Fibroblast of the aortic adventitia (primary cell): ENCODE measurements at regions not wholly inside any gene's neighbourhood (a gene's known extent, or its start where the extent isn't known, plus 50 kb on each side); places are given as distances from the start of the nearest gene placed in this dataset.

Experiments used
- DNase-seq: peaks from one replicate; pipeline ENCODE4 v3.0.0-alpha.2; 2010; ENCODE audit warnings: low read depth
- H3K4me3 ChIP-seq: 2 replicates; pipeline ENCODE4 v1.5.1; 2011; ENCODE audit warnings: low read depth, mild to moderate bottlenecking, control low read depth, low read length, moderate library complexity
- TF ChIP-seq, protein P1 (sequence below): IDR thresholded peaks from 2 replicates; pipeline ENCODE4 v1.5.1; 2011; ENCODE audit warnings: mild to moderate bottlenecking, low read length, control low read depth, inconsistent platforms; ENCODE audit not compliant: insufficient read depth

DNA sequence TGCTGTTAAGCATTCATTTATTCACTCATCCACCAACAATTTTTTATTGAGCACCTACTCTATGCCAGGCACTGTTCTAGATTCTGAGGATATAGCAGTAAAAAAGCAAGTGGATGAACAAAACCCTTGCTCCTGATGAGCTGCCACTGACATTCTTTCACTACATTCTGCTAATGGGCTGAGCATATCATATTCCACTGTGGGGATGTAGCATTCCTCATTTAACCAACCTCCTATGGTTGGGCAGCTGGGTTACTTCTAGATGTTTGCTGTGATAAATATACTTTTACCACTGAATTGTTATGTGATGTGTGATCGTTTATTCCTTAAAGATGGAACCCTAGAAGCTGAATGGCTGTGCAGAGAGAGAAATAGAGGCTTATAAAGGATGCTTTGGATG lies 176.9 kb downstream of the MN1 start:
- TF ChIP-seq, protein P1, sequence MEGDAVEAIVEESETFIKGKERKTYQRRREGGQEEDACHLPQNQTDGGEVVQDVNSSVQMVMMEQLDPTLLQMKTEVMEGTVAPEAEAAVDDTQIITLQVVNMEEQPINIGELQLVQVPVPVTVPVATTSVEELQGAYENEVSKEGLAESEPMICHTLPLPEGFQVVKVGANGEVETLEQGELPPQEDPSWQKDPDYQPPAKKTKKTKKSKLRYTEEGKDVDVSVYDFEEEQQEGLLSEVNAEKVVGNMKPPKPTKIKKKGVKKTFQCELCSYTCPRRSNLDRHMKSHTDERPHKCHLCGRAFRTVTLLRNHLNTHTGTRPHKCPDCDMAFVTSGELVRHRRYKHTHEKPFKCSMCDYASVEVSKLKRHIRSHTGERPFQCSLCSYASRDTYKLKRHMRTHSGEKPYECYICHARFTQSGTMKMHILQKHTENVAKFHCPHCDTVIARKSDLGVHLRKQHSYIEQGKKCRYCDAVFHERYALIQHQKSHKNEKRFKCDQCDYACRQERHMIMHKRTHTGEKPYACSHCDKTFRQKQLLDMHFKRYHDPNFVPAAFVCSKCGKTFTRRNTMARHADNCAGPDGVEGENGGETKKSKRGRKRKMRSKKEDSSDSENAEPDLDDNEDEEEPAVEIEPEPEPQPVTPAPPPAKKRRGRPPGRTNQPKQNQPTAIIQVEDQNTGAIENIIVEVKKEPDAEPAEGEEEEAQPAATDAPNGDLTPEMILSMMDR, result no peak
- DNase-seq, result no peak
- no peak overlapping the region for H3K4me3 ChIP-seq

DNA sequence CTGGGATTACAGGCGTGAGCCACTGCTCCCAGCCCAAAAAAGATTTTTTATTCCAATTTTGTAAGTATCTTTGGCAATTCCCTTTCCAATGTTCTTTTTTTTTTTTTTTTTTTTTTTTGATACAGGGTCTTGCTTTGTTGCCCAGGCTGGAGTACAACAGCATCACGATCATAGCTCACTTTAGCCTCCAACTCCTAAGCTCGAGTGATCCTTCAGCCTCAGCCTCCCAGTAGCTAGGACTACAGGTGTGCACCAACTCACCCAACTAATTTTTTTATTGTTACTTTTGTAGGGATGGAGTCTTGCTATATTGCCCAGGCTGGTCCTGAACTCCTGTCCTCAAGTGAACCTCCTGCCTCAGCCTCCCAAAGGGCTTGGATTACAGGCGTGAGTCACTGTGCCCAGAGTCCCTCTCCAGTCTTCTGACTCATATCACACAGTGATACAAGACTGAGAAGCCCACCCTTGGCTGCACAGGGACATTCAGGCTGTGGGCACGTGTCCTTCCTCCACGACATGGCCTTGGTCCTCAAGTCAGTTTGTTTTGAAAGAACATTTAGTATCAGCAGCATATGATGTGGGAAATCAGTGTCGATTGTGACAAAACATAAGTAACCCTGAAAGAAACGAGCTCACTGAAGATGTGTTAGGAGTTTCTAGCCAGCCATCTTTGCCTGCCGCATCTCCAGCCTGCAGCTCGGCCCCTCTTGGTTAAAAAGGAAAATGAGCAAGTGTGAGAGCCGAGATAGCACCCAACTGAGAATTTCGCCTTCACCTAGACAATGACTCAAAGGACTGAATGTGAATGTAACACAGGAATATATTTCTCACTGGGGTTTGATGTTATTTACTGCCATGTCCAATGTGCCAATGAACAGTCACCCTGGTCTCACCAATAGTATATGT lies 175.5 kb downstream of the MN1 start:
- no peak for DNase-seq
- TF ChIP-seq, protein P1, result no peak
- H3K4me3 ChIP-seq, result no peak overlapping the region

DNA sequence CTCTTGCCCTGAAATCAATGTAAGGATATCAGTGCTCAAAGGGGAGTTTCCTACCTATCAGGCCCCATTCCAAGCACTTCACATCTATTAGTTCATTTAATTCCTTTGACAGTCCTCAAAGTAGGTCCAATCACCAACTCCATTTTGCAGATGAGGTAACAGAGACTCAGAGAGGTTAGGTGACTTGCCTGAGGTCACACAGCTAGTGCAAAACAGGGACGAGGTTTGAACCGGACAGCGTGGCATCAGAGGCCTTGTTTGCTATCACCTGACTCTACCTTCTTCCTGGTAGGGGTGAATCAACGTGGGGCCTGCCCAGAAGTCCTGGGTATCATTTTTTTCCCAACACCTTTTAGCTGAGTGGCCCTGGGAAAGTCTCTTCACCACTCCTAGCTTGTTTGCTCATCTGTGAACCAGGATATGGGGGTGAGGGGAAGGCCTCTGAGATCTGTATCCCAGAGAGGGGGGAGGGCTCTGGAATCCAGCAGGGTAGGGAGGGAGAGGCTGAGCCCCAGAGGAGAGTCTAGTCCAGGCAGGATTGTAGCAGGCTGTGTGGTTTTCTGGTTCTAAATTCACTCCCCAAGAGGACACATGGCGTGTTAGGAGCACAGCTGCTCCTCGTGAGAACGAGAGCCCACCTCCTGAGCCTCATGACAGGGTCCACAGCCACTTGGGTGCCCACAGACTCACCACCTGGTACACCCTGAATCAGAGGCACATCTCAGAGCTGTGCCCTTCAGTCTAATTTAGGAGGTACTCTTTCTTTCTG lies 174.7 kb downstream of the MN1 start:
- DNase-seq, result no peak
- no peak overlapping the region for H3K4me3 ChIP-seq
- TF ChIP-seq, protein P1, result no peak

DNA sequence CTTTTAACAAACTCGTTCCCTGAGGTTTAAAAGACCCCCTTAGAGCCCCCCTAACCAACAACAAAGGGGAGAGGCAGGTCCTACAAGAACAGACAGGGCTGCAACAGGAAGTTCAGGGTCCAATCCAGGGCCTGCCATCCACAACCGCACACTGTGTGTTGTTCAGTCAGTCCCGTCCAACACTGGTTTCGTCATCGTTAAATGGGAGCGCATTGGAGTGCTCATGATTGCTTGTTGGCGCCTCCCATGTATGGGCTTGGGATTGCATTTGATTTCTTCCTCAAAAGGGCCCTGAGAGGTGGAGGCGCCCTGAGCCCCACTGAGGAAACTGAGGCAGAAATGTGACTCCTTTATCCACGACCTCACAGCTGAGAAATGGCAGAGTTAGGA lies 174.1 kb downstream of the MN1 start:
- DNase-seq, result no peak
- no peak overlapping the region for H3K4me3 ChIP-seq
- TF ChIP-seq, protein P1, result no peak

DNA sequence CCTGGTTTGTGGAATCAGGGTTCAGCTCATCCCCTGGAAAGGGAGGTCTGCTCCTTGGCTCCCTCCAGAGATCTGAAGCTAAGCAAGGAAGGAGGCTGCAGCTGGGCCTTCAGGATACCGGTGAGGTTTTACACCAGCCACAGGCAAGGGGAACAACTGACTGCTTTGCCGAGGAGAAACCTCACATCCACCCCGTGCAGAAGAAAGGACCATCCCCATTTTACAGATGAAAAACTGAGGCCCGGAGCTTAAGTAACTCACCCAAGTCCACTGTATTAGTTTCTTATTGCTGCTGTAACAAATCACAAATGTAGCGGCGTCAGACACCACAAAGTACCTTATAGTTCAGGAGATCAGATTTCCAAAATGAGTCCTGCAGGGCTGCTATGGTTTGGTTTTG lies 173.7 kb downstream of the MN1 start:
- TF ChIP-seq, protein P1, result no peak
- H3K4me3 ChIP-seq, result no peak overlapping the region

DNA sequence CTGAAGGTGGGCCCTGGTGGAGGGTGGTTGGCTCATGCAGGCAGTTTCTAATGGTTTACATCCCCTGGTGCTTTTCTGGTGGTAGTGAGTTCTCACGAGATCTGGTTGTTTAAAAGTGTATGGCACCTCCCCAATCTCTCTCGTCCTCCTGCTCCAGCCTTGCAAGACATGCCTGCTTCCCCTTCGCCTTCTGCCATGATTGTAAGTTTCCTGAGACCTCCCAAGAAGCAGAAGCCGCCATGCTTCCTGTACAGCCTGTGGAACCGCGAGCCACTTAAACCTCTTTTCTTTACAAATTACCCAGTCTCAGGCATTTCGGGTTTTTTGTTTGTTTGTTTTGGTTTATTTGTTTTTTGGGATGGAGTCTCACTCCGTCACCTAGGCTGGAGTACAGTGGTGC lies 173.2 kb downstream of the MN1 start:
- no peak overlapping the region for H3K4me3 ChIP-seq
- TF ChIP-seq, protein P1, result no peak
- DNase-seq, result no peak

More for the DNA sequence above, 173.7 kb downstream of the MN1 start:
- no peak for DNase-seq
